GM19324 (cell line): ENCODE measurements at regions not wholly inside any gene's neighbourhood (a gene's known extent, or its start where the extent isn't known, plus 50 kb on each side); places are given as distances from the start of the nearest gene placed in this dataset.
"Not testable (repeated sequence)": the region's sequence is repeated elsewhere in the genome, so short reads cannot be mapped to it uniquely, and the experiment has no call there.

ENCODE experiments used
- ATAC-seq: cut with Tn5 transposase; IDR thresholded peaks from one replicate; pipeline ENCODE4 v1.9.1; 2021; ENCODE audit warnings: mild to moderate bottlenecking, moderate library complexity; ENCODE audit not compliant: unreplicated experiment, low FRiP score

DNA sequence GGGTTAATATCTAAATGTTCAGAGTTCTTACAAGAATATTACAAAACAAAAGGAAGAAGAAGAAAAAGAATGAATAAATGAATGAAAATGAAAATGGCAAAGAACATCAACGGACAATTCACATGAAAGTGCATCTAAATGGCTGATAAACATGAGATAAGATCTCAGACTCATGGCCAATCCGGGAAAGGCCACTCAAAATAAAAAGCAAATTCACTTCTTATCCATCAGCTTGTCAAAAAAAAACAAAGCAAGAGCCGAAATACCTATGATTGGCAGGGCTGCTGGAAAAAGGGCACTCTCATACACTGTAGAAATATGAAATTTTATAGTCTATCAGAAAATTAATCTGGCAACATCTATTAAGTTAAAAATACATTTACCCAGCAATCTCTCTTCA lies 103.6 kb upstream of the EDEM3 start:
- no peak for ATAC-seq

DNA sequence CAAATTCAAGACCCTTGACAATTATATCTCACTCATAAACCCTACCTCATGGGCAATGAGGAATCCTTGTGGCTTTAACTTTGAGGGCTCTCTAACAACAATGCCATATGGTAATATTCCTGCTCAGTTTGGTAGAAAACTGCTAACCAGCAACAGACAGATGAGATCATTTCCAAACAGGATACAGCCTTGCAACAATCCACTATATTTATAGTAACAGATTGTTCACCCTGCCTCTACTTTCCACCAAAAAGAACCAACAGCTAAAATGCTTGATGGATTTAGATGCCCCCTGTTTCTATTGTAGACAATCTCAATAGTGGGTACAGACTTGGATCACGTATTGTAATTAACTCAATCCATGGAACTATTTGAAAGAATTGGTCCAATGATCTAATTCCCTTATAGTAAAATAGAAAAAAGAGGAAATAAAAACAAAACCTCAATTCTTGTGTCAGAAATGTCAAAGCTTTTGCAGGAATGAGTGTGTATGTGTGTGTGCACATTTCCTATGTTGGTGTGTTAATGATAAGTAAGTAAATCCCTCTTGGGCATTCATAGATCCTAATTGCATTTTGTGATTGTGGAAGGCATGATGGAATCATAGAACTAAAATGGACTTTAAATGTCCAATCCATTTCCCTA lies 100.0 kb upstream of the EDEM3 start:
- no peak for ATAC-seq

DNA sequence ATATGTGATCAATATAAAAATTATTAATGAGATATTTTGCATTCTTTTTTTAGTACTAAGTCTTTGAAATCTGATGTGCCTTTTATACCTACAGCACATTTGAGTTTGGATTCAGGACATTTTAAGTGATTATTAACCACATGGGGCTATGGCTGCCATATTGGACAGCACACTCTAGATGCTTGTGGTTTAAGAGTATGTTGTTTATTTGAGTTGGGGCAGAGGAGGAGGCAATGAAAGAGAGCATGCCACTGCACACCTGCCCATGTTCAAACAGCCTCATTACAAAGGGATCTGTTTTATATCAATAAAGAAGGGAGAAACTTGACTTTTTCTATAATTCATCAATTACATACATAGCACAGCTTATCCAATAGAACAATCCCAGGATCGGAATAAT lies 99.4 kb upstream of the EDEM3 start:
- no peak for ATAC-seq

DNA sequence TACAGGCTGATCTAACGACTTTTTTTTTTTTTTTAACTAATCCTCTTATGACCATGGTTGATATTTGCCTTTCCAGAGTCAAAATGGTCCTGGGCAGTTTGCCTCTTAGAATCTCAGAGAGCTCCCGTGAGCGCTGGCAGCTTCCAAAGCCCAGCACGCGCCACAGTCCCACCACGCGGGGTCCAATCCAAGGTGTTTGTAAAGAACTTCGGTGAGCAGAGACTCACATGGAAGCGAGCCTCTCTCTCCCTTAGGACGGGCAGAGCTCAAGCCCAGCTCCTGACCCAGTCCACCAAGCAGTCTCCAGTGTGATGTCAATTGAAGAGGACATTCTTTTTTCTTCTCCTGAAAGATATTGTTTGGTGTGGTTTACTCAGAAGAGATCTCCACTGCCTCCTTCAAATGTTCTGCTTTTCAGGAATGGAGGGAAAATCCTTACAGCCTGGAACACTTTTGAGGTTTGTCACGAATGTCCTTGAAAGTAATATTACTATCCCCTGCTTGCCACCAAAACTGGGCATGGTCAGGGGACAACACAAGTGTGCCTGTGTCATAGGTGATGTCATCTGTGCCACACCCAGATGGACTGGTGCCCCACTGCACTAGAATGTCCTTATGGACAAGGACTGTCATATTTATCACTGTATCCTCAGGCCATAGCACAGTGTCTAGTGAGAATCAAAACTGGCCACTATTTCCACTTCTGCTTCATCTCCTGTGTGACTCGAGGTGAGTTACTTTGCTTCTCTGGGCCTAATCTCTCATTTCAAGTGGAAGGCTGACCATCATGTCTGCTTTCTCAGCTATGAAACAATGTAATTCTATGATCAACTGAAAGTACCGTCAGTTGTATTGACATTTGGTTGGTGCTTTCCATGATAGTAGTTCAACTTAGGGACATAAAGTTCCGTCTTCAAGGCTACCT lies 97.4 kb upstream of the EDEM3 start:
- no peak for ATAC-seq

DNA sequence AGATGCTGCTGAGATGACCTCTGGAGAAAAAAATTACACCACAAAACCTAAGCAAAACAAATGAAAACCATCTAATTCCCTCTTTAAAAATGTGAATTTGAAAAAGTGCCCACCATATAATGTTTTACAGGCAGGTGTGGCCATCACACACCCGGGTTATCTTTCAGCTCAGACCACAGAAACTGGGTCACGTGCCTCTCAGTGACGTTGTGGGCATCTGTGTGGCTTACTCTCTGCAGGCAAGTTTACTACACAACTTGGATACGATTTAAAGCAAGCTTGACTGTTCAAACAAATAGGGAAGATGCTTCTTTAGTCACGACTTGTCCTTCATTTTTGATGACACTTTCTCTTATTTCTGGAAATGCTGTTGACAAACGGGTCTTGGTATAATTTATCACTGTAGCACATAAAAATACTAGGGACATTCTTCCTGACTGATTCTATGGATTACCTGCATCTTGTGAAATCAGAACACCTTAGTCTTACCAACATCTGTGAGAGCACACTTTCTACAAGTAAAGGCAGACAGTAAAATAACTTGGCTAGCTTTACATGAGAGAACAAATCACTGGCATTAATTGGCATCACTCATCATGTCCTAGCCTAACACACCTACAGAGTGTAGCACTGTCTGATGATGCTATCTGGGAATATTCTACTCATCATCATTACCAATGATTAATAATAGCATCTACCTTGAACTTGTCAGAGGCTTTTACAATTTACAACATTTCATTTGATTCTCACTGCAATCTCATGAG lies 89.3 kb upstream of the EDEM3 start:
- peak; percentile 100 for ATAC-seq

DNA sequence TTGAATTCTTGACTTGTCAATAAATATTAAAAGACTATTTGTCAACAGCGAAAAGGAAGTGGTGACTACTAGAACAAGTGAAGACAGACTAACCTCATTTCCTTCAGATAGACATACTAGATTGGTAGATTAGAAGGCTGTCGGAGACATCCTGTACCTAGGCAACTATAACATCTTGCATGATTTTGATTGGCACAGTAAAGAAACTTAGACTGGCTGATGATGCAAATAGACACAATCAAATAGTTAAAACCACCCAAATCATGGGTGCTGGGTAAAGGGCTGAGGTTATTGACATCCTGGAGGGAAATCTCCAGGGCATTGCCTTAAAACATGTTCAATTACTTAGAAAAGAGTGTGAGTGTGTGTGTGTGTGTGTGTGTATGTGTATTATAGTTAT lies 85.9 kb upstream of the EDEM3 start:
- ATAC-seq, result no peak

DNA sequence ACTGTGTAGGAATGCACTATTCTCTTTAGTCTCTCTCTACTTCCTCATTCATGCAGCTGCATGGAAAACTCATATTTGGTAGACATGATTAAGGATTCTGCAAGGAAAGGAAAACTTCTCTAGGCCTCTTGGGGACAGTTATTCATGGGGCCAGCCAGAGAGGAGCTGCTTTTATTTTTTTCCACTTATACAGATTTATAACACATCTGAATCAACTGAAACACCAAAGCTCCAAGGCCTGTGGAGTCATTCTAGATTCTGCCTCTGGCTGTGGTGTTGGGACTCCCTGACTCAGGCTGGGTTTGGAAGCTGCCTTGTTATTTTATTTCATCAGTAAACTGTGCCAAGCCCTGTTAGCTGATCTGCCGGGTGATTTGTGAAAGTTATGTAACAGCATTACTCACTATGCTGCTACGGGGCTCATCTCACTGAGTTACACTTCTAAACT lies 83.9 kb upstream of the EDEM3 start:
- ATAC-seq, result no peak

DNA sequence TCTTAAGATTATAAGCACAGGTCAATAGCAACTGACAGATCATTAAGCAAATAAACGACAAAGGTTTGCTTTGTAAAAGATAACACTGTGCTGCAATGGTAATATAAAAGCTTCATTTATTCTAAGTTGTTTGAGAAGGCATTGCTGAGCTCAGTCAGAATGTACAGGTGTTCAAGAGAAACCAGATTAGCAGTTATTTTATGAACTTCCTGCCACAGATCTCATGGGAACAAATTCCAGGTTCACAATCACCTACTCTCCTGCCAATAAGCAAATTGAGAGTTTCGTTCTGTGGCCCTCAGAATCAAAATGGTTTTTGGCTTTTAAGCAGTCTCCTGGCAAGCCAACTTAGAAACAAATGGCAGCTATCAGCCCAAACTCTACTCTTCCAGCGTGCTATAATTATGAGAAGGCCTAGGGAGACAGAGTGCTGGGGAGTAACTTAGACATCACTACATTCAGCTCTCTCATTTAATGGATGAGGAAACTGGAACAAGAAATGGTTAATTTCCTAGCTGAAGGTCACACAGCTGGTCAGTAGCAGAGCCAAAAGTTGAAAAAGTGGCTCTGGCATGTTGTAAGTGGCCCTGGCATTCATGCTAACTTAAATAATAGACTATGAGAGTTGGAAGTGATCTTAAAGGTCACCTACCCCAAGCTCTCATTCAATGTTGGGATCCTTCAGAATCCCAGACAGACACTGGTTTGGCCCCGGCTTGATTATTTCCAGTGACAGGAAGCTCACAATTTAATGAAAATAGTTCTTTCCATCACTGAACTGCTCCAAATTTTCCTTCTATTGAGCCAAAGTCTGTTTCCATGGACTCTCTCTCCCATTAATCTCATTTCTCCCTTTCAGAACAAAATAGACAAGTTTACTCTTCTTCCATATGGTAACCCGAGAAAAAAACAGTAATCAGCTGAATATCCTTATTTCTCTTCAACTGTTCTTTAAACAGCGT lies 82.6 kb upstream of the EDEM3 start:
- ATAC-seq, result peak; percentile 57

DNA sequence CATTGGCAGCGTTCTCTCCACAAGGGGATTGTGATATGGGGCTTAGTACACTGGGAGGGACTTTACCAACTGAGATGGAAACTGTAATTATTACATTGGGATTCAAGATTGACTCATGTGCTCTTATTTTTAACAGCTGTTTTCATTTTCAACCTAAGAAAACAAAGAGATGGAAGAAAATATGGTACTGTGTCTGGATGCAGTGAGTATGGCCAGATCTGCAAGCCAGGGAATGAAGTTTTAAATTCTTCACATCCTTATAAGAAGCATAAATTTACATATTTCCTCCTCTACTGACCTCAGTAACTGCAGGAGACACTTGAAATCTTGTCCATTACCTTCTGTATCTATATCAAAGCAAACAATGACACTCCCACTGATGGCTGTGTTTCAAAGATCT lies 81.5 kb upstream of the EDEM3 start:
- ATAC-seq, result no peak

DNA sequence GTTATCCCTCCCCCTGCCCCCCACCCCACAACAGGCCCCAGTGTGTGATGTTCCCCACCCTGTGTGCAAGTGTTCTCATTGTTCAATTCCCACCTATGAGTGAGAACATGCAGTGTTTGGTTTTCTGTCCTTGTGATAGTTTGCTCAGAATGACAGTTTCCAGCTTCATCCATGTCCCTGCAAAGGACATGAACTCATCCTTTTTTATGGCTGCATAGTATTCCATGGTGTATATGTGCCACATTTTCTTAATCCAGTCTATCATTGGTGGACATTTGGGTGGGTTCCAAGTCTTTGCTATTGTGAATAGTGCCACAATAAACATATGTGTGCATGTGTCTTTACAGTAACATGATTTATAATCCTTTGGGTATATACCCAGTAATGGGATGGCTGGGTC lies 79.3 kb upstream of the EDEM3 start:
- ATAC-seq, result not testable (repeated sequence)

DNA sequence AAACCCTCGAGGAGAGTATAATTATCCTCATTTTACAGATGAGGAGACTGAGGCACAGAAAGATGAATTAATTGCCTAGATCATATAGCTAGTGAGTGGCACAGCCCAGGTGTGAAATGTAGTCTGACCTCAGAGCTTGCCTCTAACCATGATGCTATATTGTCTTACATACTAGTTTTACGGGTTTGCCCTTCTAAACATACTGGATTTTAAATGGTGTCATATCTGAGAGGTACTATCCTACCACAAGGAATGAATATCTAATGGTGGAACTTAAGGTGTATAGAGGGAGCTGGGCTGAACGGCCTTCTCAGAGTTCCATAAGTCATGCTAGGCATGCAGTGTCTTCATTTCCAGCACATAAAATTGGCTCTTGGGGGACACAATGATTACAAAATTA lies 77.9 kb upstream of the EDEM3 start:
- ATAC-seq, result no peak

DNA sequence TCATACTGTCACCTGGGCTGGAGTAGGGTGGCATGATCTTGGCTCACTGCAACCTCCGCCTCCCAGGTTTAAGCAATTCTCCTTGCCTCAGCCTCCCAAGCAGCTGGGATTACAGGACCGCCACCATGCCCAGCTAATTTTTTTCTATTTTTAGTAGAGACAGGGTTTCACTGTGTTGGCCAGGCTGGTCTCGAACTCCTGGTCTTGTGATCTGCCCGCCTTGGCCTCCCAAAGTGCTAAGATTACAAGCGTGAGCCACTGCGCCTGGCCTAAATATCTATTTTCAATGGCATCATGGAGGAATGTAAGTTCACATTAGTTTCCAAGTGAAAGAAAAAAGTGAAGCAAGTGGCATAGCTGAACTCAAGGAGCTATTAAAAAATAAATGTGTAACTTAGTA lies 74.8 kb upstream of the EDEM3 start:
- ATAC-seq, result not testable (repeated sequence)

DNA sequence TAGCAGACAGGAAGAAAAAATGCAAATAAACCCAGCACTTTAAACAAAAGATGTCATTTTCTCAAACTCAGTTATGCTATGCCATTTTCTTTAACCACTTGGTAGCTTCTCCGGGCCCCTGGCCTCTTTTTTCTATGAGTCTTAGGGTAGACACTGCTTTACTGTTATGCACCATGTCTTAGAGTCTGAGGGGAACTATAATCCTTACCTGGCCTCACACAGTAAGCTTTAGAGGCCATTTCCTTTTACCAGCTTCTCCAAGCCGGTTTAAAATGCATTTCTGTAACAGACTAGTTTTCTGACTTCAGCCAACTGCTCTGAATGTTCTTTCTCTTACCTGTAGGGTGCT lies 73.7 kb upstream of the EDEM3 start:
- ATAC-seq, result no peak

DNA sequence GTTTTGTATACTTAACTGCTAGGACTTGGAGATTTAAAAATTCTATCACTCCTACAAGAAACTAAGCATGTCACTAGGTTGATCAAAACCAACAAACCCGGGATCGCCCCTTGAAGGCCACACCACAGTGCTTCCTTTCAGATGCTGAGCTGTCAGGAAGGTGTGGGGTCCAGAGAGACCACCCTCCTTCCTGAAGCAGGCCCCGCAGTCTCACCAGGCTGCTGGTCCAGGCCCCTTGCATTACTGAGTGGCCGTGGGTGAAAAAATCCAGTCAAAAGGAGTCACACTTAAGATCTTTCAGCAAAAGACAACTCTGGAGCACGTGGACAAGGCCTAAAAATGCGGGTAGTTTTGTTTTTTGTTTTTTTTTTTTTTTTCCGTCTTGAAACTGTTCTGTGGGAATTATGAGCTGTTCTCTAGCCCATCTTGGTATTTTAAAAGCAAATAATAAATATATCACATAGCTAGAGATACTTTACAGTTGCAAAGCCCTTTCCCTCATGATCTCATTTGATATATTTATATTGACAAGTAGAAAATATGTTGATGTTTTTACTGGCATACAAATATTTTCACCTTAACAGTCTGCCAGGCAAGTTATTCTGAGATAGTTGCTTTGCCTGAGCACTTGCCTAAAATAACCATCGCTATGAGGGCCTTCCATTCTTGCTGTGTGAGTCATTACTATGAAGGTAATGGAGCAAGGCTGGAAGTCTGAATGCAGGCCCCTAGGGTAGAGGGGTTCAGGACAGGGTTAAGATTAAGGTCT lies 73.1 kb upstream of the EDEM3 start:
- no peak for ATAC-seq

DNA sequence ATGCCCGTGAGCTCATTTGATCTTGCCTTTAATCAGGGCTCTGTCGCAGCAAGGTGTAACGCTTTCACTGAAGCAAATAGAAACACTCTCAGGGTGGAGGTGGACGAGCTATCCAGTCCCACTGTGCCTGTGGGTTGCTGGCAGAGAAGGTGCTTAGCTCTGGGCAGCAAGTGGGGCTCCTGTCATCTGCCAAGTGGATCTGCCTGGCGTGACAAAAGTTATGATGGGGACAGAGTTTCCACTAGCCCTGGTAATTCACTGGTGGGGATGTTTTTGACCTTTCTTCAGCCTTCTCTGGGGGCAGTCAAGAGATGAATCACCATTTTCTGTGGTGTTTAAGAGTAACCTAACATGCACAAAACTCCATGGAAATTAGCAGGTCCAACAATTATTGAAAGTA lies 71.3 kb upstream of the EDEM3 start:
- no peak for ATAC-seq

DNA sequence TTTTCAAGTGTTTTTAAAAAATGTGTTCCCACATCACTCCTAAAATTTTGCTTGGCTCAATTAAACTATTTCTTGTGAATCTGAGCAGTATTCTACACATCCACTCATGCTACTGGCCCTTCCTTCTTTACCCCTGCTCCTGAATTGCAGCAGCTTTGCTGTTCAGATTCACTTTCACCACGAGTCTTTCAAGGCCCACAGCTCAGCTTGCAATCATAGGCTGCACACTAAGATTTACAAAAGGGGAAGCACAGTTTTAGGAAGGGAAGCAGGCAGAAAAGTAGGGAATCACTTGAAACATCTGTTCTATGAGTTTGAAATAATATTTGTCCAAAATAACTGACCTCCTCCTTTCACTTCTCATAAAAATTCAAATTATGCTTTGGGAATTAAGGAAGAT lies 70.9 kb upstream of the EDEM3 start:
- no peak for ATAC-seq

DNA sequence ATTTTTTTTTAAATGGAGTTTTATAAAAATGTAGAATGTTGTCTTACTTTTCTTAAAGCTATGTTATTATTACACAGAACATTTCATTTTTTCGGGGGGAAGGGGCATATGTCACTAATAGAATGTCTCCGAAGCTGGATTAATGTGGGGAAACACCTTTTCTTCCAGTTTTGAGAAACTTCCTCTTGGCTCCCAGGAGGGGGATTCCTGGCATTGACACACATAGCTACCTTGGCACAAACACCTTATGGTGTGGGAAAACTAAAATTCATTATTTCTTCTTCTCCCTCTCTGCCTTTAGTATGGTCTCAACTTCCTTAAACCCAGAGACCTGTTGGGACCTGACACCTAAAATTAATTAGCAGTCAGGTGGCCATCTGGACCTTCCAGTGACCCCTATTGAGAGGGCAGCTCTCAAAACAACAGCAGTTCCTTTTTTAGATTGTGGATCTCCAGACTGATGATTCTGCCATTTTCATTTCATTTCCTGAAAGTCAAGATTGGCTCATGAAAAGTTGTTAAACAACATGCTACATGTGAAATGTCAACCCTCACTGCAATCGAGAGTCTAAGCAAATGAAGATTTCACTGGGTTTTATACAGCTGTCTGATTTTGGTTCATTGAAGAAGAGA lies 70.1 kb upstream of the EDEM3 start:
- ATAC-seq, result no peak

DNA sequence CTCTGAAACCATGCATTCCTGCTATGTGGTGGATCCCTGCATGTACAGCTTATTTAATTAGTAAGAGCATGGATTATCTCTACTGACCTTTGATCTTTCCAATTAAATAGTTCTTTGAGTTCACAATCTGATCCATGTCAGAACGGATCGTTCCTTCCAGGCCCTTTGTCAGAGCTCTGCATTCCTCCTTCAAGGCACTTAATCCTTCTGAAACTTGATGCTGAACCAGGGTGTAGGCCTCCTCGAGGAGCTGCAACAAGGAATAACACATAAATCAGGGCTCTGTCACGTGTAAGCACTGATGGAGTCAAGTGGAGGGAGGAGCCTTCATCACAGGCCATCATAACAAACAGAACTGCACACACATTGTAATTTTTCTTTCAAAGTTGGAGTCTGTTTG lies 68.4 kb upstream of the EDEM3 start:
- no peak for ATAC-seq

DNA sequence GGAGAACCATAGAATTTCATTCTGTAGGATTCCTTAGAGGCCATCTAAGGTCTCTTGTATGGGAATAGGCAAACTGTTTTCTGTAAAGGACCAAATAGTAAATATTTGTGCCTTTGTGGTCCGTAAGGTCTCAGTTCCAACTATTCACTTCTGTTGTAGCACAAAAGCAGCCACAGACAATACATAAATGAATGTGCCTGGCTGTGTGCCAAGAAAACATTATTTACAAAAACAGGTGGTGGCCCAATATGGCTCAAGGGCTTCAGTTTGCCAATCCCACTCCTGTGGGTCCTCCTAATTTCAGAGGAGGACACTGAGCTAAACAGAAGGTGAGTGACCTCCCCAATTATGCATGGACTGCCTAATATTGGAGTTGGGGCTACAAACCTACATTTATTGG lies 67.6 kb upstream of the EDEM3 start:
- no peak for ATAC-seq
